ENCODE measurements at regions not wholly inside any gene's neighbourhood (a gene's known extent, or its start where the extent isn't known, plus 50 kb on each side); places are given as distances from the start of the nearest gene placed in this dataset.

- no peak for DNase-seq (ENCODE audit: low spot score in 2 of 2, unreplicated experiment in 2 of 2)
- TF ChIP-seq, protein P1, sequence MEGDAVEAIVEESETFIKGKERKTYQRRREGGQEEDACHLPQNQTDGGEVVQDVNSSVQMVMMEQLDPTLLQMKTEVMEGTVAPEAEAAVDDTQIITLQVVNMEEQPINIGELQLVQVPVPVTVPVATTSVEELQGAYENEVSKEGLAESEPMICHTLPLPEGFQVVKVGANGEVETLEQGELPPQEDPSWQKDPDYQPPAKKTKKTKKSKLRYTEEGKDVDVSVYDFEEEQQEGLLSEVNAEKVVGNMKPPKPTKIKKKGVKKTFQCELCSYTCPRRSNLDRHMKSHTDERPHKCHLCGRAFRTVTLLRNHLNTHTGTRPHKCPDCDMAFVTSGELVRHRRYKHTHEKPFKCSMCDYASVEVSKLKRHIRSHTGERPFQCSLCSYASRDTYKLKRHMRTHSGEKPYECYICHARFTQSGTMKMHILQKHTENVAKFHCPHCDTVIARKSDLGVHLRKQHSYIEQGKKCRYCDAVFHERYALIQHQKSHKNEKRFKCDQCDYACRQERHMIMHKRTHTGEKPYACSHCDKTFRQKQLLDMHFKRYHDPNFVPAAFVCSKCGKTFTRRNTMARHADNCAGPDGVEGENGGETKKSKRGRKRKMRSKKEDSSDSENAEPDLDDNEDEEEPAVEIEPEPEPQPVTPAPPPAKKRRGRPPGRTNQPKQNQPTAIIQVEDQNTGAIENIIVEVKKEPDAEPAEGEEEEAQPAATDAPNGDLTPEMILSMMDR (IDR thresholded peaks at IDR 0.05; ENCODE audit: unreplicated experiment) = no peak
Observed at GRCh38 chr4:154073107-154073822, 284.4 kb upstream of the SFRP2 start.

DNA sequence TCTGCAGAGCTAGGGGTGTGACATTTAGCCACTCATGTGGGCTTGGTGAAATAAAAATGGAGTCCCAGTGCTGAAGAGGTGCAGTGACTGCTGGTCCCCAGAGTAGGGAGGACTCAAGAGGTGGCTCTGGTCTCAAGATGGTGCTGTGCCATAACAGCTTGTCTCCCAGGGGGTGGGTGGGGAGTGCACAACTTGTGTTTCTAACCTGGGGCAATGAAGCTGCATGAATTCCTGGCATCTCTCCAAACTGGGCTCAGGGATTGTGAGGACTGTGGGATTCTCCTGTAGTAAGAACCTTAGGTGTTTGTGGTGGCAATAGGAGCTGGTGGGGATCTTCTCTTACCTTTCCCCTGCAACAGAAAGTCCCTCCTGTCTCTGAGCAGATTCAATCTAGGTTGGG lies 278.9 kb upstream of the SFRP2 start:
- no peak for DNase-seq (ENCODE audit: low spot score in 2 of 2, unreplicated experiment in 2 of 2)
- Mint-ChIP-seq H3K4me3 (no peak overlapping the region), H3K27ac (no peak overlapping the region), H3K27me3 (ENCODE audit: low read depth) (no peaks in the 10 kb centered on the region), H3K4me1 (no peaks in the 10 kb centered on the region), H3K9me3 (peaks cover 26% of the 10 kb centered on the region), H3K36me3 (no peaks in the 10 kb centered on the region)
- TF ChIP-seq, protein P1 (IDR thresholded peaks at IDR 0.05; ENCODE audit: unreplicated experiment) = no peak

More at GRCh38 chr4:154073107-154073822, 284.4 kb upstream of the SFRP2 start:
- H3K36me3 Mint-ChIP-seq = no peaks in the 10 kb centered on the region
- H3K27ac Mint-ChIP-seq = no peak overlapping the region
- H3K4me3 Mint-ChIP-seq = no peak overlapping the region
- H3K9me3 Mint-ChIP-seq = peaks cover 7% of the 10 kb centered on the region
- H3K27me3 Mint-ChIP-seq (ENCODE audit: low read depth) = peaks cover 4% of the 10 kb centered on the region
- H3K4me1 Mint-ChIP-seq = no peaks in the 10 kb centered on the region

- Mint-ChIP-seq H3K4me3 (no peak overlapping the region), H3K36me3 (no peaks in the 10 kb centered on the region), H3K27ac (no peak overlapping the region), H3K4me1 (no peaks in the 10 kb centered on the region), H3K9me3 (peaks cover 21% of the 10 kb centered on the region), H3K27me3 (ENCODE audit: low read depth) (no peaks in the 10 kb centered on the region)
- TF ChIP-seq, protein P1 (IDR thresholded peaks at IDR 0.05; ENCODE audit: unreplicated experiment) = no peak
- DNase-seq (ENCODE audit: low spot score in 2 of 2, unreplicated experiment in 2 of 2) = no peak
Observed at GRCh38 chr4:154065368-154065767, 276.5 kb upstream of the SFRP2 start.

DNA sequence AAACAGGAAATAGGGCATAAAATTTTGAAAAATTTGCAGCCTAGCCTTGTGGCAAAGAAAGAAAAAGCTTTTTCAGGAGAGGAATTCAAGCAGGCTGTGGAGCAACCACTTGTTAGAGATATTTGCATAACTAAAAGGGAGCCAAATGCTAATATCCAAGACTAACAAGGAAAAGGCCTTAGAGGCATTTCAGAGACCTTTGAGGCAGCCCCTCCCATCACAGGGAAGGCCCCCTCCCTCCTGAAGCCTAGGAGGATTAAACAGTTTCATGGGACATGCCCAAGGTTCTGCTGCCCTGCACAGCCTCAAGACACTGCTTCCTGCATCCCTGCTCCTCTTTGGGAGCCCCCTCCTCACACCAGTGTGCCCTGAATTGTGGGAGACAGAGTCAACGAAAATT lies 275.4 kb upstream of the SFRP2 start:
- Mint-ChIP-seq H3K27me3 (ENCODE audit: low read depth) (no peaks in the 10 kb centered on the region), H3K4me3 (no peak overlapping the region), H3K4me1 (no peaks in the 10 kb centered on the region), H3K9me3 (peaks cover 21% of the 10 kb centered on the region), H3K36me3 (no peaks in the 10 kb centered on the region), H3K27ac (no peak overlapping the region)
- TF ChIP-seq, protein P1 (IDR thresholded peaks at IDR 0.05; ENCODE audit: unreplicated experiment) = no peak
- no peak for DNase-seq (ENCODE audit: low spot score in 2 of 2, unreplicated experiment in 2 of 2)

DNA sequence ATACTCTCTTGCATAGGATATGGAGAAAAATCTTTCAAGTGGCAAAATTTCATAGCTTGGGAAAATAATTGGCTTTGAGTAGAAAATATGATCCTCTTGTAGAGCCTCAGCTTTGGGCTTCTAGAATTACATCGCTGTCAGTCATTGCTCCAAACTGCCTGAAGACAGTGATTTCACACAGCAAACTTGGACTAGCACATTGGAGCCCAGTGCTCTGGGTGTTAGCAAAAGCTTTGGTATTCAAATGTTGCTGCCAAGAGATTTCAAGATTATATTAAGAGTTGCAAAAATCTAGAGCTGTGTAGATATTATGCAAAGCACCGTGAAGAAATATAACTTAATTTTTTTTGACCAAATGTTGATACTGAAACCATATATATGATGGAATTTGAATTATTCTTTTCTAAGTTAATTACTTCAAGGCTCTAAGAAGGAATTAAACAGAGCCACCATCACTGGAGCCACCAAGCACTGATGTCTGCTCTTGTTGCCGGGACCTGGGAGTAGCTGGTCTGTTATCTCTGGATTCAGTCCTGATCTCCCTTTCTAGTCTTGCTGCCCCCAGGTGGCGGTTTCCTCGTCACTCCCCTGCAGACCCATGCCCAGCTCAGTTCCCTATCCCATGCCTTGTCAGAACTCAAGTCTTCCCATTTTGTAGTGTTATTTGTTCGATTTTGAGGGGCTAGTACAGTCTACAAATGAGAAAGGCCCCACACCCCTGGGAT lies 260.7 kb upstream of the SFRP2 start:
- H3K4me1 Mint-ChIP-seq = peaks cover 2% of the 10 kb centered on the region
- H3K27me3 Mint-ChIP-seq (ENCODE audit: low read depth) = peaks cover 36% of the 10 kb centered on the region
- H3K4me3 Mint-ChIP-seq = no peak overlapping the region
- TF ChIP-seq, protein P1 (IDR thresholded peaks at IDR 0.05; ENCODE audit: unreplicated experiment) = no peak
- no peak overlapping the region for H3K27ac Mint-ChIP-seq
- no peaks in the 10 kb centered on the region for H3K36me3 Mint-ChIP-seq
- H3K9me3 Mint-ChIP-seq = peaks cover 35% of the 10 kb centered on the region
- DNase-seq (ENCODE audit: low spot score in 2 of 2, unreplicated experiment in 2 of 2) = no peak

All from mesothelial cell of epicardium (in vitro differentiated cells).